ENCODE measurements at regions not wholly inside any gene's neighbourhood (a gene's known extent, or its start where the extent isn't known, plus 50 kb on each side); places are given as distances from the start of the nearest gene placed in this dataset.

GRCh38 chr18:27447451-27447881, 262.4 kb upstream of the CHST9 start:
- DNase-seq = no peak

DNA sequence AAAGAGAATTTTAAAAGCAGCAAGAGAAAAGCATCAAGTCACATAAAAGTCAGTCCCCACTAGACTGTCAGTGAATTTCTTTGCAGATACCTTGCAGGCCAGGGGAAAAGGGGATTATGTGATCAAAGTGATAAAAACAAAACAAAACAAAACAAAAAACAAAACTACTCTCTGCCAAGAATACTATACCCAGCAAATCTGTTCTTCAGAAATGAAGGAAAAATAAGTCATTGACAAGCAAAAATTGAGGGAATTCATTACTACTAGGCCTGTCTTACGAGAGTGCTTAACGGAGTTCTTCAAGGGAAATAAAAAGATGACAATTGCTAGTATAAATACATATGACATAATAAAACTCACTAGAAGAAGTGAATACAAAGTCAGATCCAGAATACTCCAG, 245.5 kb upstream of the CHST9 start:
- no peak for DNase-seq

GRCh38 chr18:27428716-27429475, 243.8 kb upstream of the CHST9 start:
- DNase-seq = no peak

DNA sequence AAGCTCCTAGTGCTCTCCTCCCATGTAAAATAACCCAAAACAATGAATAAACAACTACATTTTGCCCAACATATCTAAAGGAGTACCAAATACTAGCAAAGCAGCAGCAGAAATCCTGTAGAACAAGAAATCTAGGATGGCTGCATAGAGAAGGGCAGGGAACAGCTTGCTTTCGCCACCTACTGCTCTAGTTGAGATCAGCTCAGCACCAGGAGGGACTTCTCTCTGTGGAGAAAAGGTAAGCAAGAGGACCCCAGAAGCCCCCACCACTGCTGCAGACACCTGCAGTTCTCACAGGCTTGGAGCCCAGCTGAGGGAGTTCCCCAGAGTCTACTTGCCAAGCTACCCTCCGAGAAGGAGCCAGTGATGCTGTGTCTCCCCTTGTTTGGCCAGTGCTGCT, 243.0 kb upstream of the CHST9 start:
- DNase-seq = no peak

- no peak for DNase-seq
Observed at GRCh38 chr18:27423581-27423980, 238.5 kb upstream of the CHST9 start.

DNA sequence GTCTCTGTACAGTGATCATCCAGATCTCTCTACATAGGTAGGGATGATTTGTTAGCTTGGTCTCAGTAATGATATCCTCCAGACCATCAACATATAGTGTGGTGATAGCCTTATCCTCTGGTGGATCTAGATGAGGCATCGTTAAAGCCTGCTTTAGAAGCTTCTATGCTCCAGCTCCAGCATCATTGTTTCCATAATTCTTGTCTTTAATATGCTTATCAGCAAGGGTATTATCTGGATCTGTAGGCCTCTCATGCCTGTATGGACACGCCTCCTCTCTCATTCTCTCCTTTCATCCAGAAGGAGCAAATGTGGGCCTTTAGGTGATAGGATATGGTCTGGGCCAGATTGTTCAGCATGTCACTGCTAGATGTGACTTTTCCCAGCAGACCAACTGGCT, 234.5 kb upstream of the CHST9 start:
- DNase-seq = no peak

DNA sequence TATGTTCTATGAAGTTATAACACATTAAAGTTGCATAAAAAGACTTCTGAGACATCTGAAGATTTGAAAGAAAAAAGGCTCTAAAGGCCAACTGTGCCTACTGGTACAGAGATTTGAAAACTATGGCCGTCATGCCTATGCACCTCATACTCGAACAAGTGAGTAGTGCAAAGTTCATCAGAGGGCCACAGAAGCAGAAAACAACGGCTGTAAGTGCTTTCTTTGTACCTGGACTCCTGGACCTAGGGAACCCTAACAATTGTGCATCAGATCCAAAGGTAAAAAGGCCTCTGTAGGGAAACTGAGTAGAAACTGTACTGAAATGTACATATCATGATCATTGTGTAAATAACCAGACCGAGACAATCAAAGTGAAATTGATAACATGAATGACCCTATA, 230.4 kb upstream of the CHST9 start:
- no peak for DNase-seq

GRCh38 chr18:27414682-27415081, 229.6 kb upstream of the CHST9 start:
- no peak for DNase-seq

GRCh38 chr18:27413495-27414401, 228.6 kb upstream of the CHST9 start:
- no peak for DNase-seq

DNA sequence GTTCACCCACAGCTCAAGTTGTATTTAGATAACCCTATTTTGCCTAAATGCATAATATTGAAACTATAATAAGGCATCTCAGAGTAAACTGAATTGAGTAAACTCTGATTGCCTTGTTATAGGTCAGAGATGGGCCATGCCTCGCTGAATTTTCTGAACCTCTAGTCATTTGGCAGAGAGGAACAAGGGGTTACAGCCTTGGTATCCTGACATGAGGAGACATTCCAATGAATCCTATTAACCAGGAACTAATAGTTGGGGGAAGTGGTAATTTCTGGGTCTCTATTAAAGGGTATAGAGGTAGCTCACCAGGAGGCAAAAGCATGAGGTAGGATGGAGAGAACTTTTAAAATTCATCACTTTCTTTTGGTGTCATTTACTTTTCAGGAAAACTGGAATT, 227.4 kb upstream of the CHST9 start:
- DNase-seq = no peak

DNA sequence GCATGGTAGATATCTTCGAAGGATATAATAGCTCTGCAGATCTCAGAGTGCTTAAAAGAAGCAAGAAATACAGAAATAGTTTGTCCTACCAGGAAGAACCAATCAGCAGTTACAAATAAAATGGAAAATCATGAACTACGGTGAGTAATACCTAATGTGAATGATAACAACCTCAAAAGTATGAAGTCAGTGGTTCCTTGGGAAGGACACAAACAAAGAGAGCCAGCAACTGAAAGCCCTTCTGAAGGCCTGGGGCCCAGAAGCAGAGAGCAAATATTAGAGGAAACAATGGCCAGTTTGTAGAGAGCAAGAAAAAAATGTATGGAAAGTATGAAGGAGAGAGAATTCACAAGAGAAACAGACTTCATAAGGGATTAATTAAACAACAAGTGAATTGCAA, 226.8 kb upstream of the CHST9 start:
- no peak for DNase-seq

GRCh38 chr18:27411013-27411412, 225.9 kb upstream of the CHST9 start:
- no peak for DNase-seq

DNA sequence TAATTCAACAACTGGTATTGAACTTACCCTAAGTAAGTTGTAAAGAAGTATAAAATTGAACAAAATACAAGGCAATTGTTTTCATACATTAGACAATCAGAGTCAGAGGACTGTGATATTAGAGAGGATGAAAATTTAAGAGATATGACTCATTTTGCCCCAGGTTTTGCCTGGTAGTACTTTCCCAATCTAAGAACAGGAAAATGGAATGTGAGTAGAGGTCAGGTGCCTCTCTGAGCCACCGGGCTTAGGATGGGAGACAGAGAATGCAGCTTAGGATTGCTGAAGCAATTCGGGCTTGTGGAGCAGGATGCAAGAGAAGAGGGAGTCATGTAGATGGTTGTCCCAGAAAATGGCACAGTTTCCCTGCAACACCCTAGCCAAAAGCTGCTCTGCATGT, 219.7 kb upstream of the CHST9 start:
- DNase-seq = no peak

- no peak for DNase-seq
Observed at GRCh38 chr18:27400001-27400400, 214.9 kb upstream of the CHST9 start.

DNA sequence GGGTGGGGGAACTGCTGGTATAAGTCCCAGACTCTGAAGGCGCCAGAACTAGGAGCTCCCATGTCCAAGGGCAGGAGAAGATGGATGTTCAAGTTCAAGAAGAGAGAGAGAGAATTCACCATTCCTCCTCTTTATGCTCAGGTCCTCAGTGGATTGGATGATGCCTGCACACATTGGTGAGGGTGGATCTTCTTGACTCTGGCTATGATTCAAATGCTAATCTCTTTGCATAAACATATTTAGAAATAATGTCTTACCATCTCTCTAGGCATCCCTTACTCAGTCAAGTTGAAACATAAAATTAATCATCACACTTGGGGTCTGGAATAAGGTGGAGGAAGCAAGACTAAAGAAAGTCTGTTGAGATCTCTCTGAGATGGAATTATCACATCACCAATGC, 210.6 kb upstream of the CHST9 start:
- no peak for DNase-seq

DNA sequence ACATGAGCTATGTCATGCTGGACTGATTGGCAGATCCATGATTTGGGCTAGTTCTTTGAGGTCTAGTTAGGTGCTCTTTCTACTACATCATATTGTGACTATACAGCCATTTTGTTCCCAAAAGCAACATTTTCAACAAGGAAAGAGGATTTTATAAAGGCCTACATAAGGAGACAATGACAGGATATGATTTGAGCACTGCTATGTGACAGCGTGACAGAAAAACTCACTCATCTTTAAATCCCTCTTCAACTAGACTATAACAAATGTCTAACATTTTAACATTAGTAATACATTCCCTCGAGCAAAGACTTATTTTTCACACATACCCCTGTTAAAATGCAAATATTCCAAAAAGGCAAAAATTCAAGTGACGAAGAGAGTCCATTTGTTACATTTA, 209.6 kb upstream of the CHST9 start:
- no peak for DNase-seq

DNA sequence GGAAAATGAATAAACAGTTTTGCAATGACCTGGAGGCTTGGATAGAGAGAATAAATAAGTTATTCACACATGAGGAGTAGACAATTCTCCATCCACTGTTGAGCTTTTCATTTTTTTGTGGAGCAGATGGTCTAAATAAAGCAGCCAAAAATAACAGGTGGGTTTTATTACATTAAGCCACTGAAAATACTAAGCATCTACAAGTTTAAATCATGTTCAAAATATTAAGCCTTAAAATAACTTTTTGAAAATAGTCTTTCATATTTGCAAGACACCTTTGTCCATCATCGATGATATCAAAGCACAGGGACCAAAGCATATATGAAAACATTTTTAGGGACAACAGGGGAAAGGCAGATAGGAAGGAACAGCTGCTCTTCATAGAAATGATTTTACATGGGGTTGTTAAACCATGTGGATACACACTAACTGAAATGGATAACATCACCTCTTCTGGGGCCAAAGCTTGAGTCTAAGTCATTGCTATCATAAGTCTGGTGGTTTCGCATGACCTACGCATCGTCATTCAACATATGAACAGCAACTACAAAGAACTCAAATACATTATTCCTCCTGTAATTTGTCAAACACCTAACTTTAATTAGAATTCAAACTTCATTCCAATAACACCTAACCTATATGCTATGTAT, 197.6 kb upstream of the CHST9 start:
- no peak for DNase-seq

DNA sequence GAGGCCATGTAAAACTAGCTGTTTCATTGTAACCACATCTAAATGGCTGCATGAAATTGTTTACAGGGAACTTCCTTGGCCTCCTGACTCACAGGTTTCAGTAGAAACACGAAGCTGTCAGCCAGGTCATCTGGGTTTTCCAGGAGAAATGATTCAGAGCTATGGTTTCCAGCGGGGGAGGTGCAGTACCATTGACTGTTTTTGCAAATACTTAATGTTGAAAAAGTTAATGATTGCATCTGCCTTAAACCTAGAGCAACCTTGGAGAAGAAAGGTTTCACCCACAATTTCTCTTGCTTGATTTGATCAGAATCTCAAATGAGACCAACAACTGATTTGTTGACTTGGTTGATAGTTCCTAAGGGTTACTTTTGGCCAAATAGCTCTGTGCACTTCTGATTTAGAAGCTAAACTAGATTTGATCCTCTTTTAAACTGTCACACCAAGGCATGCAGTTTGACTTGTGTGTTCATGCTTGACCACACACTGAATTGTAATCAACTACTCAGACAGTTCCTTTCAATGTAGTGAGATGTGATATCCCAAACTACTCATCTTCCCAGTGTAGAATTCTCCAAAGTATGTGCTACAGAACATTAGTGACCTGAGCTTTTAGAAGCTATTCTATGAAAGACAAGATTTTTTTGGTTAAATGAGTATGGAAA, 193.5 kb upstream of the CHST9 start:
- no peak for DNase-seq

- no peak for DNase-seq
Observed at GRCh38 chr18:27377251-27377650, 192.1 kb upstream of the CHST9 start.

DNA sequence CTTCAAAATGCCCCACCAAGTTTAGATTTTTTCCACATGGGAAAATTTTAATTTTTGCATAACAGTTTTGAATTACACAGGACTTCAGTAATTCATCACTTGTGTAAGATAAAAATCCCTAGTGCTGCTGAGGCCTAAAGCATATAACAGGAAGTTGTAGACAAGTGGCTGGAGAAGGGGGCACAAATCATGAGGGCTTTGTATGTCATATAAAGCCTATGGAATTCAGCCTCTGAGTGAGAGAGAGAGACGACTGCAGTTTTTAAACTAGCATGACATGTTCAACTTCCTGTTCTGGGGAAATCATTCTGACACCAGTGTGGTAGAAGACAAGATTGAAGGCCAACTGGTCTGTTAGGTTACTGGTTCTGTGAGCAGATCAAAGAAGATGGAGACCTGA, 187.3 kb upstream of the CHST9 start:
- DNase-seq = no peak

DNA sequence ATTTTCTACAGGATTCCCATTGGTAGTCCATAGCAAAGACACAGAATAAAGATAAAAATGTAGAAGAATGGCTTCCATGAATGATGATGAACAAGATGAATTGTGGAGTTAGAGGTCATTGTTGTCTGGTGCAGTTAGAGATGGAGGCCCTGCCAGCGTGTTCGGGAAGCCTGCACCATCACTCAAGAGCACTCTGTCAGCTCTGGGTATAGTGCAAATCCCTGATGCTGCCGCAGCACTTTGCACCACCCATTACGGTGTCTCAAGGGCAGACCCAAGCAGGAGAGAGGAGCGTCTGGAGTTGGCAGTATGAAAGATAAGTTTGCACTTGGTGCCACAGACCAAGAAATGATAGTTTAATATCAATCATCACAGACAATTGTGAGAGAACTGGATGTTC, 181.6 kb upstream of the CHST9 start:
- no peak for DNase-seq

GRCh38 chr18:27366151-27366550, 181.0 kb upstream of the CHST9 start:
- DNase-seq = no peak

DNA sequence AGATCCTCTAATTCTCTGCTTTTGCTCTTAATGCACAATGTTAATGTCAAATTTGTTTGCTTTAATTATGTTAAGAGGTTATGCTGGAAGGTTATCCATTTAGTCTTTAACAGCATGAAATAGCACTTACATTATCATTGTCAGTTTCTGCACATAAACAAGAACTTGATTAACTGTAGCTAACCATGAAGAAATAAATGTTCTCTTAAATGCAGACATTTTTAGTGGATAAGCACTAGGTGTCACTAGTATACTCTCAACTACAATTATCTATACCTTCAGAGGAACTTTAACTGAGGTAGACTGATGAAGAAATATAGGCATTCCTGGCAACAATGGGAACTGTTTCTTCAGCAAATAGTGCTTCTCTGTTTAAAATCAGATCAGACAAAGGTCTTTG, 178.8 kb upstream of the CHST9 start:
- DNase-seq = no peak

Data from CD4-positive, alpha-beta T cell treated with Interleukin-12 subunit alpha and Interleukin-12 subunit beta, for 1 hour (primary cell).